H9 (cell line): ENCODE measurements at regions not wholly inside any gene's neighbourhood (a gene's known extent, or its start where the extent isn't known, plus 50 kb on each side); places are given as distances from the start of the nearest gene placed in this dataset.
A peak's percentile ranks its signal among the peaks of the same experiment; 100 is the strongest.
"Not testable (repeated sequence)": the region's sequence is repeated elsewhere in the genome, so short reads cannot be mapped to it uniquely, and the experiment has no call there.

Source experiments
- DNase-seq: peaks from one replicate; pipeline ENCODE4 v3.0.0-alpha.2; 2017
- H2AFZ ChIP-seq: one replicate; pipeline ENCODE4 v1.6.1; 2013; ENCODE audit warnings: mild to moderate bottlenecking, low read length, control low read depth, moderate library complexity
- H2AK5ac ChIP-seq: 2 replicates; pipeline ENCODE4 v1.6.1; 2013; ENCODE audit warnings: low read length, control low read depth, mixed read lengths; ENCODE audit not compliant: insufficient read length
- H2BK120ac ChIP-seq: one replicate; pipeline ENCODE4 v1.6.1; 2013; ENCODE audit warnings: low read depth, mild to moderate bottlenecking, low read length, control low read depth, inconsistent platforms; ENCODE audit not compliant: poor library complexity, severe bottlenecking
- H2BK12ac ChIP-seq: 2 replicates; pipeline ENCODE4 v1.6.1; 2013; ENCODE audit warnings: low read length, control low read depth, mixed read lengths, low read depth; ENCODE audit not compliant: insufficient read length
- H2BK15ac ChIP-seq: 2 replicates; pipeline ENCODE4 v1.6.1; 2013; ENCODE audit warnings: low read depth, low read length, control low read depth
- H2BK20ac ChIP-seq: one replicate; pipeline ENCODE4 v1.6.1; 2013; ENCODE audit warnings: low read depth, mild to moderate bottlenecking, low read length, control low read depth, inconsistent platforms; ENCODE audit not compliant: poor library complexity, severe bottlenecking
- H2BK5ac ChIP-seq: 2 replicates; pipeline ENCODE4 v1.6.1; 2013; ENCODE audit warnings: low read length, control low read depth, mixed read lengths; ENCODE audit not compliant: insufficient read length
- H3K14ac ChIP-seq: 2 replicates; pipeline ENCODE4 v1.6.1; 2013; ENCODE audit warnings: low read length, control low read depth; ENCODE audit not compliant: insufficient read depth
- H3K18ac ChIP-seq: 2 replicates; pipeline ENCODE4 v1.6.1; 2013; ENCODE audit warnings: low read depth, mild to moderate bottlenecking, mixed read lengths, low read length, control low read depth; ENCODE audit not compliant: insufficient read length
- H3K23ac ChIP-seq: 2 replicates; pipeline ENCODE4 v1.6.1; 2013; ENCODE audit warnings: low read length, control low read depth, mixed read lengths, low read depth; ENCODE audit not compliant: insufficient read length
- H3K23me2 ChIP-seq: 2 replicates; pipeline ENCODE4 v1.6.1; 2013; ENCODE audit warnings: low read depth, mild to moderate bottlenecking, mixed read lengths, low read length, control low read depth; ENCODE audit not compliant: insufficient read length, poor library complexity, severe bottlenecking
- H3K27ac ChIP-seq: 2 replicates; pipeline ENCODE4 v1.5.1; 2013; ENCODE audit warnings: low read length, control low read depth, mixed read lengths, low read depth; ENCODE audit not compliant: insufficient read length
- H3K27me3 ChIP-seq: 2 replicates; pipeline ENCODE4 v1.6.1; 2013; ENCODE audit warnings: low read length, control low read depth, inconsistent platforms; ENCODE audit not compliant: insufficient read depth
- H3K4ac ChIP-seq: 2 replicates; pipeline ENCODE4 v1.6.1; 2013; ENCODE audit warnings: low read depth, mild to moderate bottlenecking, control low read depth, inconsistent platforms, low read length, moderate library complexity
- H3K4me1 ChIP-seq: 2 replicates; pipeline ENCODE4 v1.6.1; 2013; ENCODE audit warnings: low read length, control low read depth, inconsistent platforms; ENCODE audit not compliant: insufficient read depth
- H3K4me2 ChIP-seq: 2 replicates; pipeline ENCODE4 v1.6.1; 2013; ENCODE audit warnings: low read length, control low read depth, mixed read lengths; ENCODE audit not compliant: insufficient read length, insufficient read depth
- H3K56ac ChIP-seq: 2 replicates; pipeline ENCODE4 v1.6.1; 2013; ENCODE audit warnings: low read depth, mild to moderate bottlenecking, mixed read lengths, low read length, control low read depth; ENCODE audit not compliant: insufficient read length
- H3K79me1 ChIP-seq: 2 replicates; pipeline ENCODE4 v1.6.1; 2013; ENCODE audit warnings: low read depth, mild to moderate bottlenecking, moderate library complexity, low read length, control low read depth, inconsistent platforms; ENCODE audit not compliant: insufficient read depth, poor library complexity, severe bottlenecking
- H3K79me2 ChIP-seq: 2 replicates; pipeline ENCODE4 v1.6.1; 2013; ENCODE audit warnings: low read length, control low read depth, inconsistent platforms; ENCODE audit not compliant: insufficient read depth
- H3K9ac ChIP-seq: 2 replicates; pipeline ENCODE4 v1.6.1; 2013; ENCODE audit warnings: low read length, control low read depth, mixed read lengths; ENCODE audit not compliant: insufficient read length; ENCODE audit errors: extremely low read depth
- H3K9me3 ChIP-seq: one replicate; pipeline ENCODE4 v1.6.1; 2013; ENCODE audit warnings: low read depth, low read length, inconsistent platforms; ENCODE audit not compliant: control insufficient read depth
- H3T11ph ChIP-seq: one replicate; pipeline ENCODE4 v1.6.1; 2013; ENCODE audit warnings: mild to moderate bottlenecking, low read length, control low read depth, inconsistent platforms
- H4K20me1 ChIP-seq: one replicate; pipeline ENCODE4 v1.6.1; 2013; ENCODE audit not compliant: control insufficient read depth, insufficient read length, insufficient read depth
- H4K5ac ChIP-seq: 2 replicates; pipeline ENCODE4 v1.6.1; 2013; ENCODE audit warnings: low read depth, mild to moderate bottlenecking, mixed read lengths, low read length, control low read depth; ENCODE audit not compliant: insufficient read length
- H4K8ac ChIP-seq: replicated peaks from 2 replicates; pipeline ENCODE4 v1.6.1; 2013; ENCODE audit warnings: low read length, control low read depth, mixed read lengths, low read depth; ENCODE audit not compliant: insufficient read length
- H4K91ac ChIP-seq: 2 replicates; pipeline ENCODE4 v1.6.1; 2013; ENCODE audit warnings: low read depth, mild to moderate bottlenecking, moderate library complexity, mixed read lengths, low read length, control low read depth; ENCODE audit not compliant: insufficient read length
- H3K27ac Mint-ChIP-seq, 3 experiments: 2 replicates in 2 of 3; 3 replicates in 1 of 3; pipeline ENCODE4 v1.8.0; 2020 to 2021; ENCODE audit warnings: mixed read lengths in 3 of 3, mild to moderate bottlenecking in 1 of 3, moderate library complexity in 1 of 3
- H3K27me3 Mint-ChIP-seq: 2 replicates; pipeline ENCODE4 v1.8.0; 2021; ENCODE audit warnings: low read depth, mild to moderate bottlenecking, moderate library complexity, mixed read lengths
- H3K36me3 Mint-ChIP-seq, 3 experiments: 2 replicates in 2 of 3; 3 replicates in 1 of 3; pipeline ENCODE4 v1.8.0; 2020 to 2021; ENCODE audit warnings: low read depth in 3 of 3, mixed read lengths in 3 of 3; ENCODE audit not compliant: insufficient read depth in 1 of 3
- H3K4me1 Mint-ChIP-seq, 2 experiments: 2 replicates each; pipeline ENCODE4 v1.8.0; 2020; ENCODE audit warnings: mixed read lengths in 2 of 2
- H3K4me3 Mint-ChIP-seq, 2 experiments: 2 replicates in 1 of 2; 3 replicates in 1 of 2; pipeline ENCODE4 v1.8.0; 2020 to 2021; ENCODE audit warnings: mild to moderate bottlenecking in 2 of 2, mixed read lengths in 2 of 2, moderate library complexity in 1 of 2
- H3K9me3 Mint-ChIP-seq, 2 experiments: 2 replicates in 1 of 2; 3 replicates in 1 of 2; pipeline ENCODE4 v1.8.0; 2020; ENCODE audit warnings: mild to moderate bottlenecking in 2 of 2, mixed read lengths in 2 of 2, moderate library complexity in 1 of 2
- CTCF ChIP-seq: fragments of 200-600 bp; sonication (generic); conservative IDR thresholded peaks from 3 replicates; pipeline ENCODE4 v1.8.0; 2021; ENCODE audit warnings: antibody characterized with exemption, mild to moderate bottlenecking
- WGBS: extraction: QIAGEN DNeasy Blood & Tissue Kit; methylation state at CpG from one replicate; pipeline ENCODE4 v1.1.7; 2013; ENCODE audit warnings: missing lambda C conversion rate, low lambda C conversion rate, mixed read lengths; ENCODE audit not compliant: insufficient read length; ENCODE audit errors: extremely low coverage; 5-methylcytosine and 5-hydroxymethylcytosine counted together

GRCh38 chr20:25867776-25868649 lies 171.4 kb upstream of the ZNF337 start:
- H3K56ac ChIP-seq: no peak overlapping the region
- no peak overlapping the region for H3K4ac ChIP-seq
- peak overlapping the region; percentile 33 for H3K4me2 ChIP-seq
- H3K9ac ChIP-seq: no peak overlapping the region
- Mint-ChIP-seq H3K4me3 (peak overlapping the region; percentile 57 to 68), H3K4me1 (peaks cover 9% of the 10 kb centered on the region in 2 experiments), H3K36me3 (peaks cover 0 to 2% (median 1%) of the 10 kb centered on the region in 3 experiments; a peak in 2 of 7 replicates), H3K9me3 (peaks cover 2 to 10% of the 10 kb centered on the region in 2 experiments), H3K27me3 (peaks cover 79% of the 10 kb centered on the region), H3K27ac (no peak overlapping the region)
- TF ChIP-seq CTCF: no peak
- H3T11ph ChIP-seq: no peak overlapping the region
- no peak overlapping the region for H2BK15ac ChIP-seq
- H3K14ac ChIP-seq: no peak overlapping the region
- no peaks in the 10 kb centered on the region for H3K79me1 ChIP-seq
- no peak overlapping the region for H3K27ac ChIP-seq
- H4K20me1 ChIP-seq: no peaks in the 10 kb centered on the region
- no peak overlapping the region for H3K23ac ChIP-seq
- H2AFZ ChIP-seq: no peak overlapping the region
- no peak overlapping the region for H4K91ac ChIP-seq
- H3K23me2 ChIP-seq: peaks cover 10% of the 10 kb centered on the region
- no peak overlapping the region for H2BK120ac ChIP-seq
- peaks cover 16% of the 10 kb centered on the region for H3K27me3 ChIP-seq
- H2AK5ac ChIP-seq: no peak overlapping the region
- no peaks in the 10 kb centered on the region for H3K9me3 ChIP-seq
- no peak overlapping the region for H2BK12ac ChIP-seq
- H2BK5ac ChIP-seq: no peak overlapping the region
- no peaks in the 10 kb centered on the region for H3K79me2 ChIP-seq
- no peak overlapping the region for H2BK20ac ChIP-seq
- no peak overlapping the region for H3K18ac ChIP-seq
- no peak overlapping the region for H4K8ac ChIP-seq
- peak; percentile 78 for DNase-seq
- no peak overlapping the region for H4K5ac ChIP-seq
- WGBS: no CpG with 5 or more reads among the region's 46 CpGs
- H3K4me1 ChIP-seq: no peaks in the 10 kb centered on the region

- not testable (repeated sequence) for H4K8ac ChIP-seq, H2AFZ ChIP-seq, H3K79me1 ChIP-seq, H3K56ac ChIP-seq, H3K4me1 ChIP-seq, H3K9ac ChIP-seq, H3T11ph ChIP-seq, H3K27ac Mint-ChIP-seq, H2AK5ac ChIP-seq, H3K4ac ChIP-seq, H4K20me1 ChIP-seq, H3K27ac ChIP-seq, H2BK20ac ChIP-seq, H4K91ac ChIP-seq, H3K9me3 ChIP-seq, H2BK5ac ChIP-seq, H4K5ac ChIP-seq, H2BK15ac ChIP-seq, H3K36me3 Mint-ChIP-seq, H3K79me2 ChIP-seq, H3K4me2 ChIP-seq, H2BK120ac ChIP-seq, H2BK12ac ChIP-seq, H3K14ac ChIP-seq, H3K23me2 ChIP-seq, H3K23ac ChIP-seq, DNase-seq, H3K18ac ChIP-seq
- H3K4me3 Mint-ChIP-seq: peak overlapping the region in 1 of 2 experiments; percentile 47; a peak in 4 of 5 replicates
- no CpG with 5 or more reads among the region's 35 CpGs for WGBS
- H3K4me1 Mint-ChIP-seq: peaks cover 14 to 16% of the 10 kb centered on the region in 2 experiments
- H3K27me3 Mint-ChIP-seq: peaks cover 86% of the 10 kb centered on the region
- peaks cover 2 to 10% of the 10 kb centered on the region in 2 experiments for H3K9me3 Mint-ChIP-seq
- peaks cover 22% of the 10 kb centered on the region for H3K27me3 ChIP-seq
Observed at GRCh38 chr20:25867015-25867775, 170.5 kb upstream of the ZNF337 start.
